Gastrocnemius medialis (tissue), 4 donors: ENCODE measurements at regions not wholly inside any gene's neighbourhood (a gene's known extent, or its start where the extent isn't known, plus 50 kb on each side); places are given as distances from the start of the nearest gene placed in this dataset.

Experiments used
- CTCF ChIP-seq, 5 experiments: fragments of 450-650 bp in 3 of 5; fragments of 200-600 bp in 2 of 5; sonication (generic) in 2 of 5; IDR thresholded peaks in 4 of 5; conservative IDR thresholded peaks in 1 of 5; 1 replicate in 4 of 5; 2 replicates in 1 of 5; pipeline ENCODE4 v1.5.1; 2016 to 2019; ENCODE audit warnings: antibody characterized with exemption in 5 of 5, mild to moderate bottlenecking in 3 of 5, moderate library complexity in 3 of 5
- POLR2A ChIP-seq, 2 donors: fragments of 450-650 bp; IDR thresholded peaks; one replicate each; pipeline ENCODE4 v1.6.1; 2017; ENCODE audit warnings: antibody characterized with exemption in 2 of 2, mild to moderate bottlenecking in 2 of 2, moderate library complexity in 2 of 2

GRCh38 chrX:10923466-10923865, 187.7 kb upstream of the HCCS start:
- TF ChIP-seq CTCF (IDR thresholded peaks at IDR 0.05 in 4 of 5, conservative IDR thresholded peaks at IDR 0.05 in 1 of 5) (no peak), POLR2A (IDR thresholded peaks at IDR 0.05) (no peak)
